Smooth muscle cell (in vitro differentiated cells): ENCODE measurements at regions not wholly inside any gene's neighbourhood (a gene's known extent, or its start where the extent isn't known, plus 50 kb on each side); places are given as distances from the start of the nearest gene placed in this dataset.

Experiments used
- DNase-seq: peaks from one replicate; lab custom pipeline; 2025; ENCODE audit not compliant: unreplicated experiment; lab: John Stamatoyannopoulos, UW
- H2AFZ ChIP-seq: fragments of 200-600 bp; sonication (generic); 2 replicates; pipeline ENCODE4 v1.6.0; 2016; ENCODE audit warnings: antibody characterized with exemption, low read depth, mild to moderate bottlenecking
- H3F3A ChIP-seq: fragments of 200-600 bp; sonication (generic); 2 replicates; pipeline ENCODE4 v1.6.0; 2017; ENCODE audit warnings: antibody characterized with exemption, low read depth
- H3K27ac ChIP-seq: fragments of 200-600 bp; sonication (generic); 2 replicates; pipeline ENCODE4 v1.5.1; 2016; ENCODE audit warnings: low read depth, mild to moderate bottlenecking
- H3K27me3 ChIP-seq: fragments of 200-600 bp; sonication (generic); 2 replicates; pipeline ENCODE4 v1.6.1; 2016; ENCODE audit warnings: low read depth, mild to moderate bottlenecking
- H3K36me3 ChIP-seq: fragments of 200-600 bp; sonication (generic); 2 replicates; pipeline ENCODE4 v1.5.1; 2016; ENCODE audit warnings: low read depth
- H3K4me1 ChIP-seq: fragments of 200-600 bp; sonication (generic); 2 replicates; pipeline ENCODE4 v1.5.1; 2016; ENCODE audit warnings: low read depth
- H3K4me2 ChIP-seq: fragments of 200-600 bp; sonication (generic); 2 replicates; pipeline ENCODE4 v1.6.0; 2016; ENCODE audit warnings: mild to moderate bottlenecking
- H3K4me3 ChIP-seq: fragments of 200-600 bp; sonication (generic); 2 replicates; pipeline ENCODE4 v1.5.1; 2016; ENCODE audit warnings: mild to moderate bottlenecking
- H3K79me2 ChIP-seq: fragments of 200-600 bp; sonication (generic); 2 replicates; pipeline ENCODE4 v1.6.0; 2016; ENCODE audit warnings: low read depth, mild to moderate bottlenecking
- H3K9ac ChIP-seq: fragments of 200-600 bp; sonication (generic); 2 replicates; pipeline ENCODE4 v1.6.0; 2016; ENCODE audit warnings: low read depth
- H3K9me3 ChIP-seq: fragments of 200-600 bp; sonication (generic); replicated peaks from 2 replicates; pipeline ENCODE4 v1.5.1; 2016; ENCODE audit warnings: low read depth
- H4K20me1 ChIP-seq: fragments of 200-600 bp; sonication (generic); 2 replicates; pipeline ENCODE4 v1.6.0; 2016; ENCODE audit warnings: low read depth
- WGBS: methylation state at CpG from one replicate; pipeline ENCODE4 v1.1.7; 2016; ENCODE audit warnings: low lambda C conversion rate; 5-methylcytosine and 5-hydroxymethylcytosine counted together
- TF ChIP-seq, protein P1 (sequence below): fragments of 200-600 bp; sonication (generic); IDR thresholded peaks from 2 replicates; pipeline ENCODE4 v1.5.1; 2017; ENCODE audit warnings: borderline replicate concordance, mild to moderate bottlenecking, antibody characterized with exemption; ENCODE audit not compliant: insufficient read depth, poor library complexity, severe bottlenecking

DNA sequence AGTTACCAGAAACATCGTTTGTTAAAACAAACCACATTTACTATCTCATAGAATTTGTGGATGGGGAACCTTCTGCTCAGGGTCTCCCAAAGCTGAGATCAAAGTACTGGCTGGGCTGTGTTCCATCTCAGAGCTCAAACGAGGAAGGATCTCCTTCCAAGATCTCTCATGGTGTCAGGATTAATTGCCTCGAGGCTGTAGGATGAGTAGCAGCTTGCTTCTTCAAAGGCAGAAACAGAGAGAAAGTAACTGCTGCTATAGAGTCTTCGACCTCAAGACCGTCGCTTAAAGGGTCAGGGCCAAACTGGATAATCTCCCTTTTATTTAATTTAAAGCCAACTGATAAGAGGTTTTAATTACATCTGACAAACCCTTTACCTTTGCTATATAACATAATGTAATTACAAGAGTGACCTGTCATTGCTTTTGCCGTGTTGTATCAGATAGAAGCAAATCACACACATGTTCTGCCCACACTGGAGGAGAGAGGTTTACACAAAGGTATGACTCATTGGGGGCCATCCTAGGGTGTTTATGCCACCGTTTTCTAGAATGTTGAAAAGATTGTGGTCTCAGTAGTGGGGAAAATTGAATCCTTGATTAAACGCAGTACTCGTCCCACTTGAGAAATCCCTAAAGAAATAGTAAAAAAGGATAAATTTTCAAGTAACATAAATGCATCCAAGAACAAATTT, 868.8 kb upstream of the TMEM132C start:
- TF ChIP-seq, protein P1, sequence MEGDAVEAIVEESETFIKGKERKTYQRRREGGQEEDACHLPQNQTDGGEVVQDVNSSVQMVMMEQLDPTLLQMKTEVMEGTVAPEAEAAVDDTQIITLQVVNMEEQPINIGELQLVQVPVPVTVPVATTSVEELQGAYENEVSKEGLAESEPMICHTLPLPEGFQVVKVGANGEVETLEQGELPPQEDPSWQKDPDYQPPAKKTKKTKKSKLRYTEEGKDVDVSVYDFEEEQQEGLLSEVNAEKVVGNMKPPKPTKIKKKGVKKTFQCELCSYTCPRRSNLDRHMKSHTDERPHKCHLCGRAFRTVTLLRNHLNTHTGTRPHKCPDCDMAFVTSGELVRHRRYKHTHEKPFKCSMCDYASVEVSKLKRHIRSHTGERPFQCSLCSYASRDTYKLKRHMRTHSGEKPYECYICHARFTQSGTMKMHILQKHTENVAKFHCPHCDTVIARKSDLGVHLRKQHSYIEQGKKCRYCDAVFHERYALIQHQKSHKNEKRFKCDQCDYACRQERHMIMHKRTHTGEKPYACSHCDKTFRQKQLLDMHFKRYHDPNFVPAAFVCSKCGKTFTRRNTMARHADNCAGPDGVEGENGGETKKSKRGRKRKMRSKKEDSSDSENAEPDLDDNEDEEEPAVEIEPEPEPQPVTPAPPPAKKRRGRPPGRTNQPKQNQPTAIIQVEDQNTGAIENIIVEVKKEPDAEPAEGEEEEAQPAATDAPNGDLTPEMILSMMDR: no peak
- Histone ChIP-seq H3K27me3 (no peaks in the 10 kb centered on the region), H3K79me2 (no peaks in the 10 kb centered on the region), H2AFZ (no peak overlapping the region), H3K4me1 (no peaks in the 10 kb centered on the region), H3K4me3 (no peak overlapping the region), H3K36me3 (no peaks in the 10 kb centered on the region), H4K20me1 (no peaks in the 10 kb centered on the region), H3F3A (no peaks in the 10 kb centered on the region), H3K9me3 (no peaks in the 10 kb centered on the region), H3K27ac (no peak overlapping the region), H3K4me2 (no peak overlapping the region), H3K9ac (no peak overlapping the region)
- DNase-seq: no peak
- 42% methylated on average over 10 of the region's 10 CpGs for WGBS

DNA sequence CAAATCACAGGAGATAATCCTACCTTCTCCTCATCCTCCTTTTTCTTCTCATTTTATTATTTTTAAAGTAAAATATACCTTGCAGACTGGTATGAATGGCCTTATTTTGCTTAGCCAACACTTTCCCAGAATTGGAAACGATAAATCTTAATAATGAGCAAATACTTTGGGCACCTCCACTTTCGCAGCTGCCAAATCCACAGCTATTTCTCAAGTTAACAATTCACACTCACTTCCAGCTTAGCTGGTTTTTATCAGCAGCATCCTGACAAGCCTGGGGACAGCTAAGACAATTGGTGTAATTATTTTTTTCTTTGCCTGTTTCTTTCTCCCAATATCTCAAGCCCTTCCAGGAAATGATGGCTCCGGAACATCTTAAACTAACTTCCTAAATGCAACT, 867.5 kb upstream of the TMEM132C start:
- H3F3A ChIP-seq: no peaks in the 10 kb centered on the region
- no peak overlapping the region for H3K9ac ChIP-seq
- no peaks in the 10 kb centered on the region for H3K4me1 ChIP-seq
- no peak overlapping the region for H3K4me2 ChIP-seq
- H3K79me2 ChIP-seq: no peaks in the 10 kb centered on the region
- H3K36me3 ChIP-seq: no peaks in the 10 kb centered on the region
- no peak for DNase-seq
- H2AFZ ChIP-seq: no peak overlapping the region
- H3K4me3 ChIP-seq: no peak overlapping the region
- H3K9me3 ChIP-seq: no peaks in the 10 kb centered on the region
- no peaks in the 10 kb centered on the region for H4K20me1 ChIP-seq
- 79% methylated on average over 3 of the region's 3 CpGs for WGBS
- H3K27ac ChIP-seq: no peak overlapping the region
- H3K27me3 ChIP-seq: no peaks in the 10 kb centered on the region
- TF ChIP-seq, protein P1: no peak

DNA sequence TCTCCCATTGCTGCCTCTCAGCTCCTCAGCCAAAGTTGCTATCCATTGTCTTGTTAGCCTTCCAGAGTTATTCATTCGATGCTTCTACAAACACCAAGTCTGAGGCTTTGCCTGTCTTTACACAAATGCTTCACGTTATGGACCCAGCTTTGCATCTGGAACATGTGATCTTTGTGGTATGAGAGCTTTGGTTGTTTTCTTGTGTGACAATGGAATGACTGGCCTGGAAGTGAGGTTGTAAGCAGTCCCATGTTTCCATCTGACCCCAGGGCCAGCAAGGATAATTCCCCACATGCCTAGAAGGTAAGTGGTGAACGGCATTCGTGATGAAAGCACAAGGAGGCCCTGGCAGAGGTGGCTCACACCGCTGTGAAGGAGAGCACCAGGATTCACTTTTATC, 866.7 kb upstream of the TMEM132C start:
- no peak overlapping the region for H2AFZ ChIP-seq
- WGBS: 85% methylated on average over 5 of the region's 5 CpGs
- no peak overlapping the region for H3K9ac ChIP-seq
- DNase-seq: no peak
- no peaks in the 10 kb centered on the region for H3K4me1 ChIP-seq
- H3K36me3 ChIP-seq: no peaks in the 10 kb centered on the region
- no peaks in the 10 kb centered on the region for H4K20me1 ChIP-seq
- no peak overlapping the region for H3K27ac ChIP-seq
- no peaks in the 10 kb centered on the region for H3F3A ChIP-seq
- no peaks in the 10 kb centered on the region for H3K79me2 ChIP-seq
- no peaks in the 10 kb centered on the region for H3K27me3 ChIP-seq
- H3K4me2 ChIP-seq: no peak overlapping the region
- no peaks in the 10 kb centered on the region for H3K9me3 ChIP-seq
- TF ChIP-seq, protein P1: no peak
- H3K4me3 ChIP-seq: no peak overlapping the region

DNA sequence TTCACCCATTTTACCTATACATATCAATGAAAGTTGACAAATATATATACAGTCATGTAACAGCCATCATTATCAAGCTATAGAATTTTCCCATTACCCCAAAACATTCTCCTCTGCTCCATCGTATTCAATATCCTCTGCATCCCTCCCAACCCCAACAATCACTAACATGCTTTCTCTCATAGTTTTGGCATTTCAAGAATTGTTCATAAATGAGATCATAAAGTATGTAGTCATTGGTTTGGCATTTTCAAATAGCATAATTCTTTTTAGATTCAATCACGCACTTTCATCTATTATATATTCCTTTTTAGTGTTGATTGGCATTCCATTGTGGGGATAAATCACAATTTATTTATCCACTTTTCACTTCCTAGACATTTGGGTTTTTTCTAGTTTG, 866.0 kb upstream of the TMEM132C start:
- 75% methylated on average over 2 of the region's 2 CpGs for WGBS
- no peak overlapping the region for H3K4me2 ChIP-seq

More for the DNA sequence above, 866.0 kb upstream of the TMEM132C start:
- TF ChIP-seq, protein P1: no peak
- Histone ChIP-seq H3F3A (no peaks in the 10 kb centered on the region), H3K27me3 (no peaks in the 10 kb centered on the region), H4K20me1 (no peaks in the 10 kb centered on the region), H3K4me1 (no peaks in the 10 kb centered on the region), H3K9me3 (no peaks in the 10 kb centered on the region), H3K79me2 (no peaks in the 10 kb centered on the region), H3K4me3 (no peak overlapping the region), H3K27ac (no peak overlapping the region), H3K36me3 (no peaks in the 10 kb centered on the region), H2AFZ (no peak overlapping the region), H3K9ac (no peak overlapping the region)
- no peak for DNase-seq
